DND-41 (cell line): ENCODE measurements at regions not wholly inside any gene's neighbourhood (a gene's known extent, or its start where the extent isn't known, plus 50 kb on each side); places are given as distances from the start of the nearest gene placed in this dataset.

Experiments used
- ATAC-seq: fragments of 200-7000 bp; cut with Tn5 transposase; 3 replicates; pipeline ENCODE4 v1.9.1; 2021; ENCODE audit warnings: low read depth; ENCODE audit not compliant: insufficient read depth
- DNase-seq: peaks from one replicate; pipeline ENCODE4 v3.0.0-alpha.2; 2020
- H2AFZ ChIP-seq: 2 replicates; pipeline ENCODE4 v1.6.0; 2012; ENCODE audit warnings: low read depth, low read length
- H3K27ac ChIP-seq: 2 replicates; pipeline ENCODE4 v1.5.1; 2012; ENCODE audit warnings: low read length, inconsistent platforms
- H3K27me3 ChIP-seq: fragments of 200-600 bp; sonication (generic); 2 replicates; pipeline ENCODE4 v1.6.0; 2012; ENCODE audit warnings: low read length, mild to moderate bottlenecking, inconsistent platforms; ENCODE audit not compliant: insufficient read depth, poor library complexity
- H3K36me3 ChIP-seq: 2 replicates; pipeline ENCODE4 v1.5.1; 2012; ENCODE audit warnings: low read length, inconsistent platforms; ENCODE audit not compliant: insufficient read depth
- H3K4me1 ChIP-seq: 2 replicates; pipeline ENCODE4 v1.5.1; 2012; ENCODE audit warnings: mild to moderate bottlenecking, low read length; ENCODE audit not compliant: insufficient read depth
- H3K4me2 ChIP-seq: 2 replicates; pipeline ENCODE4 v1.6.0; 2012; ENCODE audit warnings: mild to moderate bottlenecking, moderate library complexity, low read length, inconsistent platforms; ENCODE audit not compliant: insufficient read depth
- H3K4me3 ChIP-seq, 2 experiments: fragments of 200-600 bp in 1 of 2; shearing (Covaris generic) in 1 of 2; 2 replicates each; pipeline ENCODE4 v1.5.1; 2012 to 2016; ENCODE audit warnings: inconsistent platforms in 2 of 2, low read length in 2 of 2, mild to moderate bottlenecking in 2 of 2, low read depth in 1 of 2, moderate library complexity in 1 of 2
- H3K79me2 ChIP-seq: 2 replicates; pipeline ENCODE4 v1.6.0; 2012; ENCODE audit warnings: low read length, inconsistent platforms; ENCODE audit not compliant: insufficient read depth
- H3K9ac ChIP-seq: 2 replicates; pipeline ENCODE4 v1.6.0; 2012; ENCODE audit warnings: low read depth, mild to moderate bottlenecking, inconsistent platforms, low read length, moderate library complexity
- H3K9me3 ChIP-seq: 2 replicates; pipeline ENCODE4 v1.5.1; 2012; ENCODE audit warnings: low read length, moderate library complexity, mild to moderate bottlenecking, inconsistent platforms; ENCODE audit not compliant: insufficient read depth, severe bottlenecking
- H4K20me1 ChIP-seq: 2 replicates; pipeline ENCODE4 v1.6.0; 2012; ENCODE audit warnings: low read length; ENCODE audit not compliant: insufficient read depth
- EZH2 ChIP-seq: IDR thresholded peaks from 3 replicates; pipeline ENCODE4 v1.6.1; 2012; ENCODE audit warnings: borderline replicate concordance, low read depth, mild to moderate bottlenecking, moderate library complexity, low read length, inconsistent platforms; ENCODE audit not compliant: severe bottlenecking
- TF ChIP-seq, protein P1 (sequence below): IDR thresholded peaks from 2 replicates; pipeline ENCODE4 v1.5.1; 2012; ENCODE audit warnings: borderline replicate concordance, low read length, moderate library complexity, mild to moderate bottlenecking; ENCODE audit not compliant: poor library complexity, severe bottlenecking; ENCODE audit errors: extremely low read depth

DNA sequence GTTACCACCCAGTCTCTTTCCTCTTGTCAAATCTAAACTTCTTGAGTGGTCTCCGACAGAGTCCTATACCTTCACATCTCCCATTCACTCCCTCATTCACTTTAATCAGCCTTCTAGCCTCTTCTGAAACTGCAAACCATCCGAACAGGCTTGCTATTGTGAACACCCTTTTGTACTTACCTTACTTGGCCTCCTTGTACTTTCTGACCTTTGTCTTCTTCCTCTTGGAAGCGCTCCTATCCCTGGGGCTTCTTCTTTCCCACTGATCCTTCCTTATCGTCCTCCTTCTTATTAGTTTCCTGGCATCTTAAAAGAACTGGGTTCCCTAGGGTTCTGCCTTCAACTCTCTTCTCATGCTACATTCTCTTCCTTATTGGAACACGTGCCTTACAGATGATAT is 76.9 kb upstream of the HIF1A start:
- Histone ChIP-seq H3K27ac (no peak overlapping the region), H3K27me3 (no peaks in the 10 kb centered on the region), H2AFZ (no peak overlapping the region), H3K4me3 (no peak overlapping the region), H3K36me3 (no peaks in the 10 kb centered on the region), H3K9ac (no peak overlapping the region), H4K20me1 (no peaks in the 10 kb centered on the region), H3K4me1 (no peaks in the 10 kb centered on the region), H3K9me3 (no peaks in the 10 kb centered on the region), H3K79me2 (no peaks in the 10 kb centered on the region), H3K4me2 (no peak overlapping the region)
- DNase-seq (no peak), ATAC-seq (no peak)
- TF ChIP-seq, protein P1, sequence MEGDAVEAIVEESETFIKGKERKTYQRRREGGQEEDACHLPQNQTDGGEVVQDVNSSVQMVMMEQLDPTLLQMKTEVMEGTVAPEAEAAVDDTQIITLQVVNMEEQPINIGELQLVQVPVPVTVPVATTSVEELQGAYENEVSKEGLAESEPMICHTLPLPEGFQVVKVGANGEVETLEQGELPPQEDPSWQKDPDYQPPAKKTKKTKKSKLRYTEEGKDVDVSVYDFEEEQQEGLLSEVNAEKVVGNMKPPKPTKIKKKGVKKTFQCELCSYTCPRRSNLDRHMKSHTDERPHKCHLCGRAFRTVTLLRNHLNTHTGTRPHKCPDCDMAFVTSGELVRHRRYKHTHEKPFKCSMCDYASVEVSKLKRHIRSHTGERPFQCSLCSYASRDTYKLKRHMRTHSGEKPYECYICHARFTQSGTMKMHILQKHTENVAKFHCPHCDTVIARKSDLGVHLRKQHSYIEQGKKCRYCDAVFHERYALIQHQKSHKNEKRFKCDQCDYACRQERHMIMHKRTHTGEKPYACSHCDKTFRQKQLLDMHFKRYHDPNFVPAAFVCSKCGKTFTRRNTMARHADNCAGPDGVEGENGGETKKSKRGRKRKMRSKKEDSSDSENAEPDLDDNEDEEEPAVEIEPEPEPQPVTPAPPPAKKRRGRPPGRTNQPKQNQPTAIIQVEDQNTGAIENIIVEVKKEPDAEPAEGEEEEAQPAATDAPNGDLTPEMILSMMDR: no peak
- no peak for TF ChIP-seq EZH2

DNA sequence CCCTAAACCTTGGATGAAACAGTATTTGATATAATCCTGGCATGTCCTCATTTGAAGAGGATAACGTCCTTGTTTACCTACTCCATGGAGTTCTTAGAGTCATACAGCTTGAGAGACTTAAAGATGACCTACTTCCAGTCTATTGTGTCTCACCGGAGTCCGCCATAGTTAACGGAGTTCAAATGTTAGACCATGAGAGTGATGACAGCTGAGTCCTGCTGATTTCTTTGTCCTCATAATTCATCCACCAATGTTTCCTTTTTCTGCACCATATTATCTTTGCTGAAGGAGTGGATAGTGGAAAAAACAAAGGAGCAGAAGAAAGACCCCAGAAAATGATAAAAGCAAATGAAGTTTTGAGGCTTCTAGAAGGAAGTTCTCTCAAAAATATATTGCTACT is 75.8 kb upstream of the HIF1A start:
- DNase-seq (no peak), ATAC-seq (no peak)
- H3K27me3 ChIP-seq: no peaks in the 10 kb centered on the region
- no peaks in the 10 kb centered on the region for H3K36me3 ChIP-seq
- H3K4me2 ChIP-seq: no peak overlapping the region
- H3K9me3 ChIP-seq: no peaks in the 10 kb centered on the region
- no peaks in the 10 kb centered on the region for H3K79me2 ChIP-seq
- no peaks in the 10 kb centered on the region for H3K4me1 ChIP-seq
- no peak overlapping the region for H3K9ac ChIP-seq
- no peak overlapping the region for H3K4me3 ChIP-seq
- TF ChIP-seq EZH2: no peak
- TF ChIP-seq, protein P1: no peak
- no peak overlapping the region for H2AFZ ChIP-seq
- no peaks in the 10 kb centered on the region for H4K20me1 ChIP-seq
- H3K27ac ChIP-seq: no peak overlapping the region

DNA sequence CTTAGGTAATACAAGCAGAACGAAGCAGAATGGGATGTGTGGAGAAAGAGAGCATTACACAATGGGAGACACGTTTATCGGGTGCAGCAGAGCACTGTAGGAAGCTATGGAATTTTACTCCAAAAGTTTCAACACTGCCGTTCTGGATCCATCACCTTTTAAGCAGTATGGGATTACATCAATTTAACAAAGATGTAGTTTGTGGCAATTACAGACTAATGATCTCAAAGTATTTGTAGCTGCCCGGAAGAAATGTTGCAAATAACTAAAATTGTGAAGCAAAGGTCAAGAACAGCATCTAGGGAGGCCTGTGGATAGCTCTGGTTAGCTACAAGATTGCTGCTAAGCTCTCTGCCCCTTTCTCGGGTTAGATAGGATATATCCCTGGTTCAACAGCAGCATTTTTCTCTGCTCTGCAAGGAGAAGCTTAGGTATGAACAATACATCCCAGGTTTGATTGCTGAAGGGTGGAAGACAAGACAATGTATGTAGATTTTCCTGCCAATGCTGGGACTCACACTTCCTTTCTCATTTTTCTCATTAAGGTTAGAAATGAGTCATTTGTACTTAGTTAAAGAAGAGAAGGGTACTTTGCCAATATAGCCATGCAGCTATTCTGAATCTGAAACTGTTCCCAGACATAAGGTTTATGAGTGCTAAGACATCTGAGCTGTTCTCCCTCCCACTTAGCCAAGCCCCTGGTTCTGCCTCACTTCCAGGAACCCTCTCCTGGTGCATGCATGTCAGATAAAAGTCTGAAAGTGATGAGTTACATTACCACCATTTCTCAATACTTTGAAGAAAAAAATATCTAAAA is 75.0 kb upstream of the HIF1A start:
- H3K27me3 ChIP-seq: no peaks in the 10 kb centered on the region
- no peak overlapping the region for H3K4me3 ChIP-seq
- H3K27ac ChIP-seq: no peak overlapping the region
- no peak overlapping the region for H3K4me2 ChIP-seq
- no peak overlapping the region for H2AFZ ChIP-seq
- DNase-seq: no peak
- no peaks in the 10 kb centered on the region for H3K9me3 ChIP-seq
- no peak for ATAC-seq
- no peaks in the 10 kb centered on the region for H3K79me2 ChIP-seq
- no peak for TF ChIP-seq EZH2
- TF ChIP-seq, protein P1: no peak
- H3K9ac ChIP-seq: no peak overlapping the region
- H4K20me1 ChIP-seq: no peaks in the 10 kb centered on the region
- H3K36me3 ChIP-seq: no peaks in the 10 kb centered on the region
- H3K4me1 ChIP-seq: no peaks in the 10 kb centered on the region
